Breast epithelium (tissue), 4 donors: ENCODE measurements at regions not wholly inside any gene's neighbourhood (a gene's known extent, or its start where the extent isn't known, plus 50 kb on each side); places are given as distances from the start of the nearest gene placed in this dataset.

Source experiments
- DNase-seq, 2 donors: peaks; one replicate each; pipeline ENCODE4 v3.0.0-alpha.2; 2019; ENCODE audit warnings: low spot score in 2 of 2
- H3K27ac ChIP-seq, 2 donors: fragments of 200-600 bp; sonication (generic) in 1 of 2; one replicate each; pipeline ENCODE4 v1.5.1; 2016 to 2019; ENCODE audit warnings: mild to moderate bottlenecking in 1 of 2
- H3K27me3 ChIP-seq, 2 donors: fragments of 200-600 bp; sonication (generic) in 1 of 2; one replicate each; pipeline versions ENCODE4 v1.5.1 to v1.6.0; 2017 to 2019; ENCODE audit warnings: control low read depth in 1 of 2, mild to moderate bottlenecking in 1 of 2
- H3K36me3 ChIP-seq: fragments of 200-600 bp; one replicate; pipeline ENCODE4 v1.5.1; 2019
- H3K4me1 ChIP-seq, 2 donors: fragments of 200-600 bp; sonication (generic); one replicate each; pipeline ENCODE4 v1.5.1; 2016 to 2019; ENCODE audit warnings: control low read depth in 1 of 2
- H3K4me3 ChIP-seq, 3 donors: fragments of 200-600 bp; sonication (generic); 1 replicate in 2 of 3; 2 replicates in 1 of 3; pipeline ENCODE4 v1.5.1; 2016 to 2019; ENCODE audit warnings: mild to moderate bottlenecking in 3 of 3, moderate library complexity in 2 of 3
- H3K9me3 ChIP-seq, 2 donors: fragments of 200-600 bp; sonication (generic) in 1 of 2; one replicate each; pipeline ENCODE4 v1.5.1; 2016 to 2019; ENCODE audit warnings: control low read depth in 1 of 2
- POLR2A ChIP-seq: fragments of 450-650 bp; IDR thresholded peaks from one replicate; pipeline ENCODE4 v1.6.1; 2016; ENCODE audit warnings: antibody characterized with exemption, mild to moderate bottlenecking, moderate library complexity
- POLR2AphosphoS5 ChIP-seq, 3 donors: sonication (generic); formaldehyde crosslinking; IDR thresholded peaks; one replicate each; pipeline ENCODE4 v1.6.1; 2017; ENCODE audit warnings: antibody characterized with exemption in 3 of 3
- intact Hi-C: fragments of 100-400 bp; cut with DNase I; formaldehyde crosslinking; loops from one replicate; pipeline ENCODE4 v1.15.1; 2023; ENCODE audit warnings: low total_unique reads
- TF ChIP-seq, protein P1 (sequence below), 3 donors: fragments of 450-650 bp; IDR thresholded peaks; one replicate each; pipeline ENCODE4 v1.5.1; 2016 to 2017; ENCODE audit warnings: antibody characterized with exemption in 3 of 3, mild to moderate bottlenecking in 3 of 3, moderate library complexity in 3 of 3

DNA sequence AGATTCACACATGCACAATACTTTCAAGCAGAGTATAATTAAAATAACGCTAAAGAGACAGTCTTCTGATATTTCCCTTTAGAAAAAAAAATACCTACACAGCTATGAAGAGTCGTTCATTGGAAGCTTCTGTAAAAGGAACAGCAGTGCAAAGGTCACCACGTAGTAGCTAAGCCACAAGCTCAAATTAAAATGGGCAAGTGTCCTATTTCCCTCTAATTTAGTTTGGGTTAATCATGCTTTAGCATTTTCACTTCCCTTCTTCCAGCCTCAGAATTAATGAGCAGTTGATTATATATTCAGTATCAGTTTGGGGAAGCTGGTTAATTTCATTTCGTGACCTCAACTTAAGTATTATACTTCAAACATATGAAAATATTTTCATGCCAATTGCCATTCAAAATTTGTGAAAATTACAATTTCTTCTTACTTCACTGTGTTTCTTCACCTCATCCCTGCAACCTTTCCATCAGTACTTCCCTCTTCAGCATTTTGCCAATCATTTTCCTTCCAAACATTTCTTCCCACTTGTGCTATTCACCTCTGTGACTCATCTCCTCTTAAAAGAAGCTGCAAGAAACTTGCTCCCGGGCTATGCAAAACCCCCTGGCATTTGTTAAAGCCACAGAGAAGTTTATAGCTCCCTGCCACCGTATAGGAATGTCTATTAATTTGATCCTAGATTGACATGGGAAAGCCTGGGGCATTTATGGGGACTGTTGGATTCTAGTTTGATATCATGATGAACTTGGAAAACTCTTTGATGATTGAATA, 83.0 kb downstream of the DMRTA1 start:
- Histone ChIP-seq H3K4me3 (no peak overlapping the region), H3K27ac (no peak overlapping the region), H3K27me3 (no peaks in the 10 kb centered on the region), H3K9me3 (no peaks in the 10 kb centered on the region), H3K4me1 (no peaks in the 10 kb centered on the region), H3K36me3 (no peaks in the 10 kb centered on the region)
- TF ChIP-seq, protein P1, sequence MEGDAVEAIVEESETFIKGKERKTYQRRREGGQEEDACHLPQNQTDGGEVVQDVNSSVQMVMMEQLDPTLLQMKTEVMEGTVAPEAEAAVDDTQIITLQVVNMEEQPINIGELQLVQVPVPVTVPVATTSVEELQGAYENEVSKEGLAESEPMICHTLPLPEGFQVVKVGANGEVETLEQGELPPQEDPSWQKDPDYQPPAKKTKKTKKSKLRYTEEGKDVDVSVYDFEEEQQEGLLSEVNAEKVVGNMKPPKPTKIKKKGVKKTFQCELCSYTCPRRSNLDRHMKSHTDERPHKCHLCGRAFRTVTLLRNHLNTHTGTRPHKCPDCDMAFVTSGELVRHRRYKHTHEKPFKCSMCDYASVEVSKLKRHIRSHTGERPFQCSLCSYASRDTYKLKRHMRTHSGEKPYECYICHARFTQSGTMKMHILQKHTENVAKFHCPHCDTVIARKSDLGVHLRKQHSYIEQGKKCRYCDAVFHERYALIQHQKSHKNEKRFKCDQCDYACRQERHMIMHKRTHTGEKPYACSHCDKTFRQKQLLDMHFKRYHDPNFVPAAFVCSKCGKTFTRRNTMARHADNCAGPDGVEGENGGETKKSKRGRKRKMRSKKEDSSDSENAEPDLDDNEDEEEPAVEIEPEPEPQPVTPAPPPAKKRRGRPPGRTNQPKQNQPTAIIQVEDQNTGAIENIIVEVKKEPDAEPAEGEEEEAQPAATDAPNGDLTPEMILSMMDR (IDR thresholded peaks at IDR 0.05), result no peak
- TF ChIP-seq POLR2A (no peak), POLR2AphosphoS5 (IDR thresholded peaks at IDR 0.05) (no peak)
- no peak for DNase-seq
- intact Hi-C loops, result no loop called here

- no peaks in the 10 kb centered on the region for H3K9me3 ChIP-seq
- H3K27ac ChIP-seq, result no peak overlapping the region
- TF ChIP-seq POLR2A (no peak), POLR2AphosphoS5 (IDR thresholded peaks at IDR 0.05) (no peak)
- TF ChIP-seq, protein P1 (IDR thresholded peaks at IDR 0.05), result no peak
- DNase-seq, result no peak
- no peak overlapping the region for H3K4me3 ChIP-seq
- no peaks in the 10 kb centered on the region for H3K27me3 ChIP-seq
- intact Hi-C loops, result no loop called here
- H3K4me1 ChIP-seq, result no peaks in the 10 kb centered on the region
- no peaks in the 10 kb centered on the region for H3K36me3 ChIP-seq
Measured at GRCh38 chr9:22535780-22536179, 89.2 kb downstream of the DMRTA1 start.

DNA sequence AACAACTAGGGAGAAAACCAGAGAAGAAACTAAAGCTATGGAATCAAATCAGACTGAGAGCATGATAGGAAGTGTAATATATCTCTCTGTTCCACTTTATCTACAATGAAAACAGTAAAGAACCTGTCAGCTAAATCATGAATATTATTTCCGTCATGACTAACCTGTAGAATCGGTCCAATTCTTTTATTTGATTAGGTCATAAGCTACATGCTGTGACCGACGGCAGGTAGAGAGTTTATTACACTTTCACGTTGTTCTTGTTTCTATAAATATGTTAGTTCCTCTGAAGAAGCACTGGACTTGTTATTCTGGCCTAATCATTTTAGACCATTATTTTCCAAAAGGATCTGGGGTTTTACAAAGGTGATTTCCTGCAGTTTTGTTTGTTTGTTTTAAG, 91.1 kb downstream of the DMRTA1 start:
- Histone ChIP-seq H3K4me3 (no peak overlapping the region), H3K36me3 (no peaks in the 10 kb centered on the region), H3K27me3 (no peaks in the 10 kb centered on the region), H3K27ac (no peak overlapping the region), H3K9me3 (no peaks in the 10 kb centered on the region), H3K4me1 (no peaks in the 10 kb centered on the region)
- no peak for DNase-seq
- intact Hi-C loops, result no loop called here
- TF ChIP-seq, protein P1 (IDR thresholded peaks at IDR 0.05), result no peak

DNA sequence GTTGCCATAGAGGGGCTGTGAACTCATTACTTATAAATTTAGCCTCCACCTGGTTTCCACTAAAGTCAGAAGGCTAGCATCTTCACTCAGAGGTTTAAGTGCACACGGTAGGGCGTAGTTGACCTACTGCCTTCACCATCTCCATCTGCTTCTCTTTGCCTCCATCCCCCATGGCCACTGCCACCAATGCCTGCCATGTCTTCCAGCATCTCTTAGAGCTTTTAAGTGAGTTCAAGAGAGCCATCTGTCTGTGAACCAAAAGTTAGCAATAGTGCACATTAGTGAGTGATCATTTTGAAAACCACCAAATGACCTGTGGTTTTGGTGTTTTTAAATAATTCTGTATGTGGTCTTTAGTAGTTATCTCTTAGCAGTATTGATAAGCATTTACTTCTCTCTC, 102.0 kb downstream of the DMRTA1 start:
- TF ChIP-seq, protein P1 (IDR thresholded peaks at IDR 0.05), result no peak
- TF ChIP-seq POLR2A, result no peak
- H3K27ac ChIP-seq, result no peak overlapping the region
- intact Hi-C loops, result no loop called here
- H3K36me3 ChIP-seq, result no peaks in the 10 kb centered on the region
- DNase-seq, result no peak
- H3K9me3 ChIP-seq, result no peaks in the 10 kb centered on the region
- H3K4me3 ChIP-seq, result no peak overlapping the region
- H3K27me3 ChIP-seq, result no peaks in the 10 kb centered on the region
- H3K4me1 ChIP-seq, result no peaks in the 10 kb centered on the region

DNA sequence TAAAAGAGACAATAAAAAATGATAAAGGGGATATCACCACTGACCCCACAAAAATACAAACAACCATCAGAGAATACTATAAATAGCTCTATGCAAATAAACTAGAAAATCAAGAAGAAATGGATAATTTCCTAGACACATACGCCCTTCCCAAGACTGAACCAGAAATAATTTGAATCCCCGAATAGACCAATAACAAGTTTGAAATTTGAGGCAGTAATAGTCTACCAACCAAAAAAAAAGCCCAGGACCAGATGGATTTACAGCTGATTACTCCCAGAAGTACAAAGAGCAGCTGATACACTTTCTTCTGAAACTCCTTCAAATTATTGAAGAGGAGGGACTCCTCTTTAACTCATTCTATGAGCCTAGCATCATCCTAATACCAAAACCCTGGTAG, 128.1 kb downstream of the DMRTA1 start:
- DNase-seq, result no peak
- peaks cover 0 to 35% of the 10 kb centered on the region in 2 donors for H3K9me3 ChIP-seq
- intact Hi-C loops, result no loop called here
- no peak overlapping the region for H3K27ac ChIP-seq
- H3K4me3 ChIP-seq, result no peak overlapping the region
- TF ChIP-seq, protein P1 (IDR thresholded peaks at IDR 0.05), result no peak
- TF ChIP-seq POLR2AphosphoS5 (IDR thresholded peaks at IDR 0.05) (no peak), POLR2A (no peak)
- no peaks in the 10 kb centered on the region for H3K4me1 ChIP-seq
- H3K27me3 ChIP-seq, result no peaks in the 10 kb centered on the region
- H3K36me3 ChIP-seq, result no peaks in the 10 kb centered on the region
